WI38 (cell line): ENCODE measurements at regions not wholly inside any gene's neighbourhood (a gene's known extent, or its start where the extent isn't known, plus 50 kb on each side); places are given as distances from the start of the nearest gene placed in this dataset.

Experiments
- H3K4me3 ChIP-seq: 2 replicates; pipeline ENCODE4 v1.5.1; 2011; ENCODE audit warnings: low read depth, mild to moderate bottlenecking, control low read depth, low read length
- CTCF ChIP-seq: IDR thresholded peaks from 2 replicates; pipeline ENCODE4 v1.5.1; 2012; ENCODE audit warnings: low read depth, mild to moderate bottlenecking, control low read depth, low read length

DNA sequence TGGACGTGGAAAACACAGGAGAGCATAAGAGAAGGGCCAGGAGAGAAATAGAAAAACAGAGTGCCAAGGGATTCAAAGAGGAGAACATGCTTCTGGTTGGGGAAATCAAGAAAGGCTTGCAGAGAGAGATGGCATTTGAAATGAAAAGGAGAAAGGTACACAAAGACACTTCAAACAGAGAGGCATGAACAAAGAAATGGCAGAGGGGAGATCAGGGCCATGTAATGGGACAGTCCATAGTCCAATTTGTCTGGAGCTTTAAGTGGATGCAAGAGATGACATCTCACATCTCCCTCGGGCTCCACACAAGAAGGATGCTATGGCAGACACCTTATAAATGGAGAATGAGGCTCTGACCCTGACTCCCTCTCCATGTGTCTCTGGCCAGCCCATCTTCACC, 331.1 kb downstream of the MLLT3 start:
- no peak for TF ChIP-seq CTCF
- H3K4me3 ChIP-seq: no peak overlapping the region

GRCh38 chr9:20290257-20290656, 332.0 kb downstream of the MLLT3 start:
- H3K4me3 ChIP-seq: no peak overlapping the region
- TF ChIP-seq CTCF: no peak

- no peak for TF ChIP-seq CTCF
- H3K4me3 ChIP-seq: no peak overlapping the region
These were observed 332.8 kb downstream of the MLLT3 start for GRCh38 chr9:20289423-20290010.

GRCh38 chr9:20286969-20287368, 335.3 kb downstream of the MLLT3 start:
- TF ChIP-seq CTCF: no peak

DNA sequence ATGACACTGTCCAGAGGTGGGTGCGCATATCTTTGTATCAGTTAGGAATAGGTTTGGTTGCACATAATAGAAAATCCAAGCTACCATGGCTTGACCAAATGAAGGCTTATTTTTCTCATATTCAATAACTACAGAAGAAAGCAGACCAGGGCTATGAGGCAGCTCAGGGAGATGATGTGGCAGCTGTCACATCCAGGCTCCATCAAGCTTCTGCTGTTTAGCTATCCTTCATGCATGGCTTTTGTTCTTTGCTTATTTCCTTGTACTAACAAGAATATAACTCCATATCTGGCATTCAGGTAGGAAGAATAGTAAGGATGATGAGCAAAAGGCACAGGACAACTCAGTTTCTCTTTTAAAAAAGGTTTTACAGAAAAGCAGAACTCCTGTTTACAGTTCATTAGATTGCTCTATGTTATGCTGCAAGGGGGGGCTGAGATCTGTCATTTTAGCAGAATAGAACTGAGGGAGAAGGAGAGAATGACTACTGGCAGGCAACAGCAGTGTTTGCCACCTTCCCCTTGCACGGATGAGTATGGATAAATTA, 336.1 kb downstream of the MLLT3 start:
- H3K4me3 ChIP-seq: no peak overlapping the region

More at GRCh38 chr9:20286969-20287368, 335.3 kb downstream of the MLLT3 start:
- no peak overlapping the region for H3K4me3 ChIP-seq

GRCh38 chr9:20284601-20285289, 337.6 kb downstream of the MLLT3 start:
- TF ChIP-seq CTCF: no peak

More for the DNA sequence above, 336.1 kb downstream of the MLLT3 start:
- no peak for TF ChIP-seq CTCF

DNA sequence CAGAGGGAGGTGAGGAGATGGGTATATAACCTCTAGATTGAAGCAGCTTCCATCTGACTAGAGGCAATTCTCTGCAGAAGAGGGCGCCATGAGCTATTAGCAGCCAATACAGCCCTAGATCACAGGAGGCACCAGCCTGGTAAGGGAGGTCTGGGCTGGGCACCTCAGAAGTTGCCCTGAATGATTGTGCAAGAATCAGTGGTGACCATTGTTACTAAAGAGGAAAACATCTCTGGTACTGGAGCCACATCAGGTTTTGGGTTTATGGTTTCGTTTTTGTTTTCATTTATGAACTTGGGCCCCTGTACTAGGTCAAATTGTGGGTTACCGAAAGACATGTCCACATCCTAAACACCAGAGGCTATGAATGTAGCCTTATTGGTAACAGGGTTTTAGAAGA, 342.0 kb downstream of the MLLT3 start:
- no peak overlapping the region for H3K4me3 ChIP-seq
- no peak for TF ChIP-seq CTCF

More at GRCh38 chr9:20284601-20285289, 337.6 kb downstream of the MLLT3 start:
- no peak overlapping the region for H3K4me3 ChIP-seq
